ENCODE measurements at regions not wholly inside any gene's neighbourhood (a gene's known extent, or its start where the extent isn't known, plus 50 kb on each side); places are given as distances from the start of the nearest gene placed in this dataset.
A peak's percentile ranks its signal among the peaks of the same experiment; 100 is the strongest.

- Histone ChIP-seq H4K8ac (ENCODE audit: low read depth, low read length) (no peak overlapping the region), H2AK5ac (ENCODE audit: low read length) (no peak overlapping the region), H3K4me3 (ENCODE audit: low read depth, low read length) (no peak overlapping the region), H3K14ac (ENCODE audit: low read length) (no peak overlapping the region), H3K4me1 (ENCODE audit: control insufficient read depth in 1 of 2, insufficient read depth in 2 of 2, low read length in 2 of 2) (no peaks in the 10 kb centered on the region), H4K12ac (ENCODE audit: low read depth, low read length) (no peak overlapping the region), H3K9ac (ENCODE audit: low read length) (no peak overlapping the region), H2BK5ac (ENCODE audit: low read depth, low read length, poor library complexity) (no peak overlapping the region), H2AFZ (ENCODE audit: insufficient read depth, low read length, poor library complexity) (no peak overlapping the region), H3K4ac (ENCODE audit: low read depth, low read length) (no peak overlapping the region), H3K18ac (ENCODE audit: low read length) (no peak overlapping the region), H2BK12ac (ENCODE audit: low read length) (no peak overlapping the region), H3K27me3 (ENCODE audit: insufficient read depth, low read length) (no peaks in the 10 kb centered on the region), H3K27ac (ENCODE audit: low read depth, low read length) (no peak overlapping the region), H3K9me3 (ENCODE audit: insufficient read depth, low read depth, low read length) (no peaks in the 10 kb centered on the region), H3K36me3 (ENCODE audit: control insufficient read depth in 1 of 2, insufficient read depth in 2 of 2, low read length in 2 of 2) (no peaks in the 10 kb centered on the region), H2BK120ac (ENCODE audit: insufficient read depth, low read length, poor library complexity) (no peak overlapping the region), H3K79me2 (ENCODE audit: control insufficient read depth, insufficient read depth, low read length, poor library complexity) (no peaks in the 10 kb centered on the region), H4K91ac (ENCODE audit: low read depth, low read length) (no peak overlapping the region), H3K79me1 (ENCODE audit: low read length) (no peaks in the 10 kb centered on the region), H3K23ac (ENCODE audit: low read length) (no peak overlapping the region), H3K4me2 (ENCODE audit: low read length) (no peak overlapping the region)
- WGBS (ENCODE audit: extremely low coverage, insufficient coverage, insufficient read length), result no CpG with 5 or more reads among the region's 8 CpGs
- DNase-seq, result no peak
Observed at GRCh38 chr1:72936942-72937341, 654.6 kb upstream of the NEGR1 start.

- Histone ChIP-seq H3K4me2 (ENCODE audit: low read length) (no peak overlapping the region), H2BK120ac (ENCODE audit: insufficient read depth, low read length, poor library complexity) (no peak overlapping the region), H3K79me2 (ENCODE audit: control insufficient read depth, insufficient read depth, low read length, poor library complexity) (no peaks in the 10 kb centered on the region), H3K9me3 (ENCODE audit: insufficient read depth, low read depth, low read length) (no peaks in the 10 kb centered on the region), H4K12ac (ENCODE audit: low read depth, low read length) (no peak overlapping the region), H3K27ac (ENCODE audit: low read depth, low read length) (no peak overlapping the region), H3K9ac (ENCODE audit: low read length) (no peak overlapping the region), H3K18ac (ENCODE audit: low read length) (no peak overlapping the region), H2BK12ac (ENCODE audit: low read length) (no peak overlapping the region), H2AK5ac (ENCODE audit: low read length) (no peak overlapping the region), H3K79me1 (ENCODE audit: low read length) (no peaks in the 10 kb centered on the region), H3K4me3 (ENCODE audit: low read depth, low read length) (no peak overlapping the region), H3K4me1 (ENCODE audit: control insufficient read depth in 1 of 2, insufficient read depth in 2 of 2, low read length in 2 of 2) (no peaks in the 10 kb centered on the region), H3K4ac (ENCODE audit: low read depth, low read length) (no peak overlapping the region), H2BK5ac (ENCODE audit: low read depth, low read length, poor library complexity) (no peak overlapping the region), H4K8ac (ENCODE audit: low read depth, low read length) (no peak overlapping the region), H3K23ac (ENCODE audit: low read length) (no peak overlapping the region), H4K91ac (ENCODE audit: low read depth, low read length) (no peak overlapping the region), H3K36me3 (ENCODE audit: control insufficient read depth in 1 of 2, insufficient read depth in 2 of 2, low read length in 2 of 2) (no peaks in the 10 kb centered on the region), H3K14ac (ENCODE audit: low read length) (no peak overlapping the region), H2AFZ (ENCODE audit: insufficient read depth, low read length, poor library complexity) (no peak overlapping the region), H3K27me3 (ENCODE audit: insufficient read depth, low read length) (no peaks in the 10 kb centered on the region)
- DNase-seq, result no peak
- WGBS (ENCODE audit: extremely low coverage, insufficient coverage, insufficient read length), result no CpG with 5 or more reads among the region's 6 CpGs
Observed at GRCh38 chr1:72936151-72936740, 653.9 kb upstream of the NEGR1 start.

GRCh38 chr1:72932025-72932424, 649.7 kb upstream of the NEGR1 start:
- no peak overlapping the region for H3K18ac ChIP-seq (ENCODE audit: low read length)
- no peak overlapping the region for H3K14ac ChIP-seq (ENCODE audit: low read length)
- no peak overlapping the region for H4K12ac ChIP-seq (ENCODE audit: low read depth, low read length)
- no peak overlapping the region for H2BK5ac ChIP-seq (ENCODE audit: low read depth, low read length, poor library complexity)
- H2AK5ac ChIP-seq (ENCODE audit: low read length), result no peak overlapping the region
- H2AFZ ChIP-seq (ENCODE audit: insufficient read depth, low read length, poor library complexity), result no peak overlapping the region
- H4K8ac ChIP-seq (ENCODE audit: low read depth, low read length), result no peak overlapping the region
- no peak for DNase-seq
- H3K9ac ChIP-seq (ENCODE audit: low read length), result no peak overlapping the region
- no peaks in the 10 kb centered on the region for H3K4me1 ChIP-seq (ENCODE audit: control insufficient read depth in 1 of 2, insufficient read depth in 2 of 2, low read length in 2 of 2)
- no peak overlapping the region for H3K27ac ChIP-seq (ENCODE audit: low read depth, low read length)
- H3K4me3 ChIP-seq (ENCODE audit: low read depth, low read length), result no peak overlapping the region
- no peaks in the 10 kb centered on the region for H3K27me3 ChIP-seq (ENCODE audit: insufficient read depth, low read length)
- no peak overlapping the region for H3K23ac ChIP-seq (ENCODE audit: low read length)
- no peaks in the 10 kb centered on the region for H3K36me3 ChIP-seq (ENCODE audit: control insufficient read depth in 1 of 2, insufficient read depth in 2 of 2, low read length in 2 of 2)
- no peaks in the 10 kb centered on the region for H3K9me3 ChIP-seq (ENCODE audit: insufficient read depth, low read depth, low read length)
- H2BK12ac ChIP-seq (ENCODE audit: low read length), result no peak overlapping the region
- WGBS (ENCODE audit: extremely low coverage, insufficient coverage, insufficient read length), result no CpG with 5 or more reads among the region's 2 CpGs
- H3K4me2 ChIP-seq (ENCODE audit: low read length), result no peak overlapping the region
- H4K91ac ChIP-seq (ENCODE audit: low read depth, low read length), result no peak overlapping the region
- H3K4ac ChIP-seq (ENCODE audit: low read depth, low read length), result no peak overlapping the region
- no peak overlapping the region for H2BK120ac ChIP-seq (ENCODE audit: insufficient read depth, low read length, poor library complexity)
- no peaks in the 10 kb centered on the region for H3K79me2 ChIP-seq (ENCODE audit: control insufficient read depth, insufficient read depth, low read length, poor library complexity)
- no peaks in the 10 kb centered on the region for H3K79me1 ChIP-seq (ENCODE audit: low read length)

DNA sequence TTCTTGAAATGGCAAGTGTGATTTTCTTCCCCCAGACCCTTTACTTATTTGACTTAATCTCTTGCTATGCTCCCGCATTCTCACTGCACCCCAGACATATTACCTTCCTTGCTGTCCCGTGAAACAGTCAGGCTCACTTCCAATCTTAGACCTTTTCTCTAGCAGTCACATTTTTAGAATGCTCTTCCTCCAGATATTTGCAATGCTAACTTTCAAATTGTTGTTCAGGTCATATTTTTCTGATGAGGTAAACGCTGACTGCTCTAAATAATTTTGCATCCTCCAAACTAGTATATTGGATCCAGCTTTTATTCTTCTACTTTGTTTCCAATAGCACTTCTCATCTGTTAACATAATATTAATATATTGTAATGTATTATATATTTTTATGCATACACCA, 648.2 kb upstream of the NEGR1 start:
- no CpG with 5 or more reads among the region's 3 CpGs for WGBS (ENCODE audit: extremely low coverage, insufficient coverage, insufficient read length)
- Histone ChIP-seq H2AK5ac (ENCODE audit: low read length) (no peak overlapping the region), H3K9ac (ENCODE audit: low read length) (no peak overlapping the region), H3K18ac (ENCODE audit: low read length) (no peak overlapping the region), H3K79me2 (ENCODE audit: control insufficient read depth, insufficient read depth, low read length, poor library complexity) (no peaks in the 10 kb centered on the region), H4K12ac (ENCODE audit: low read depth, low read length) (no peak overlapping the region), H3K9me3 (ENCODE audit: insufficient read depth, low read depth, low read length) (no peaks in the 10 kb centered on the region), H3K27me3 (ENCODE audit: insufficient read depth, low read length) (no peaks in the 10 kb centered on the region), H3K4me2 (ENCODE audit: low read length) (no peak overlapping the region), H4K8ac (ENCODE audit: low read depth, low read length) (no peak overlapping the region), H3K36me3 (ENCODE audit: control insufficient read depth in 1 of 2, insufficient read depth in 2 of 2, low read length in 2 of 2) (no peaks in the 10 kb centered on the region), H3K4me3 (ENCODE audit: low read depth, low read length) (no peak overlapping the region), H4K91ac (ENCODE audit: low read depth, low read length) (no peak overlapping the region), H2BK12ac (ENCODE audit: low read length) (no peak overlapping the region), H3K27ac (ENCODE audit: low read depth, low read length) (no peak overlapping the region), H2BK5ac (ENCODE audit: low read depth, low read length, poor library complexity) (no peak overlapping the region), H3K4me1 (ENCODE audit: control insufficient read depth in 1 of 2, insufficient read depth in 2 of 2, low read length in 2 of 2) (no peaks in the 10 kb centered on the region), H2BK120ac (ENCODE audit: insufficient read depth, low read length, poor library complexity) (no peak overlapping the region), H3K23ac (ENCODE audit: low read length) (no peak overlapping the region), H3K79me1 (ENCODE audit: low read length) (no peaks in the 10 kb centered on the region), H2AFZ (ENCODE audit: insufficient read depth, low read length, poor library complexity) (no peak overlapping the region), H3K14ac (ENCODE audit: low read length) (no peak overlapping the region), H3K4ac (ENCODE audit: low read depth, low read length) (no peak overlapping the region)
- DNase-seq, result peak in 1 of 2 donors; percentile 15
